ENCODE measurements at regions not wholly inside any gene's neighbourhood (a gene's known extent, or its start where the extent isn't known, plus 50 kb on each side); places are given as distances from the start of the nearest gene placed in this dataset.

- TF ChIP-seq POLR2A (IDR thresholded peaks at IDR 0.05; ENCODE audit: low read length) (no peak), GATA1 (IDR thresholded peaks at IDR 0.05; ENCODE audit: low read depth, low read length) (no peak)
These were observed 443.7 kb downstream of the UTRN start for GRCh38 chr6:144728804-144729203.
